ELF-1 (cell line): ENCODE measurements at regions not wholly inside any gene's neighbourhood (a gene's known extent, or its start where the extent isn't known, plus 50 kb on each side); places are given as distances from the start of the nearest gene placed in this dataset.
A peak's percentile ranks its signal among the peaks of the same experiment; 100 is the strongest.
"Not testable (repeated sequence)": the region's sequence is repeated elsewhere in the genome, so short reads cannot be mapped to it uniquely, and the experiment has no call there.

Source experiments
- DNase-seq: peaks from one replicate; pipeline ENCODE4 v3.0.0-alpha.2; 2016; ENCODE audit warnings: low read depth, low spot score

DNA sequence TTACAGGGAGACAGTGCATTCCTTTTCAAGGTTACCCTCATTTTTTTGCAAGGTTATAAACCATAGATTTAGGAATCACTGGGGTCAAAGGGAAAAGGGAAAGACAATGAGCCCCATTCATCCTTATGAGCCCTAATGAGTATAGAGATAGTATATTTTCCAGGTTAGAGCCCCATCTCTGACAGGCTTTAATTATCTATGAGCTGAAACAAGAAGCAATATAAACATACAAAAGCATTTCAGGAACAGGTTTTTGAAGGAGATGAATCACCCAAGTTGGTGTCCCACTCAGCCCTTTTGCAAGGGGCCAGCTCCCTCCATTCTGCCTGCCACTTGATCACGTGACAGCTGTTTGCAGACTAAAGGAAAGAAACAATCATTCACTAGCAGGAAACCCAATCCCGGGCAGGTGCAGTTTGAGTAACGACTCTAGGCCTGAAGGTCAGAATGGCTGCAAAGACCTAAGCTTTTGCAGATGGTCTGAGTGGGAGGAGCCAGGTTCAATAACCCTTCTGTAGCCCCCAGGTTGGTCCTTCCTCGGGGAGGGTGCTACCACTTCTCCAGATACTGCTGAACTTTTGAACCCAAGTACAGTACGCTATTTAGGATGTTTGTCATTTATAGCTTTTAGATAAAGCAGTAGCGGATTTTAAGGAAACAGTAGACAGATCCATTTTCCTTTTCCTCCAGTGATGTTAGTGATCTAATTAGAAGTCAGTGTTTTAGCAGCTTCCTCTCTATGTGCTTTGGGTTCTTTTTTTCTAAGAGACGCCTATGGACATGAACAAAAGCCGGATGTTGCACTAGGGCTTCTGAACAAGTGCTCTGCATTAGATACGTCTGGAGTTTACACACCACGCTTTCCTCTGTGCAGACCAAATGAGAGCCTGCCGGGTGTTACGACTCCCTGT, 253.2 kb downstream of the SOX4 start:
- DNase-seq: peak; percentile 30

DNA sequence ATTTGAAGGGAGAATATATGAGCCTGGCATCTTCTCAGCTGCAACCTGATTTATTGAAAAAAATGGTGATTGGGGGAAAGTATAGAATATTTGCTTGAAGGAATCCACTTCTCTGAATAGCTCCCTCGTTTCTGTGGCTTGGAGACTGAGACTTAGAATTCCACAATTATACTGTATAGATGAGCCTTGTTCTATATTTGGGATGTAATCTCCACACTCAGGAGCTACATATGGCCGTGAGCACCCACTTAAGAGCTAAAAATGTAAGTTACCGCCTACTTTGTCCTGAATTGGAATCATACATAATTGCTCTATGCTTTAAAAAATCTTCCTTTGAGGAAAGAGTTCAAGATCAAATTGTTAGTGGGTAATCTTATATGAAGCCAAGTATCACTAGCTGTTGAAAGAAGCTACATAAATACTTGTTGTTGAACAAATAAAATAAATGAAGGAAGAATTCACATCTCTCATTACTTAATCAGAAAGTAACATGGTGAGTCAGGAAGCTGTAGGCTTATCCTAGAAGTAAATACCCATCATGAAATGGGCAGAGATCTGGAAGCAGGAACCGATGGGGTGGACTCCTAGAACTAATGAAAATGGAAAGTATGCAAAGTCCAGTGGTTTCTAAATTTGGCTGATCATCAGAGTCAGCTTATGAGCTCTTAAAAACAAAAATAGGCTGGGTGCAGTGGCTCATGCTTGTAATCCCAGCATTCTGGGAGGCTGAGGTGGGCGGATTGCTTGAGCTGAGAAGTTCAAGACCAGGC, 254.3 kb downstream of the SOX4 start:
- DNase-seq: no peak

DNA sequence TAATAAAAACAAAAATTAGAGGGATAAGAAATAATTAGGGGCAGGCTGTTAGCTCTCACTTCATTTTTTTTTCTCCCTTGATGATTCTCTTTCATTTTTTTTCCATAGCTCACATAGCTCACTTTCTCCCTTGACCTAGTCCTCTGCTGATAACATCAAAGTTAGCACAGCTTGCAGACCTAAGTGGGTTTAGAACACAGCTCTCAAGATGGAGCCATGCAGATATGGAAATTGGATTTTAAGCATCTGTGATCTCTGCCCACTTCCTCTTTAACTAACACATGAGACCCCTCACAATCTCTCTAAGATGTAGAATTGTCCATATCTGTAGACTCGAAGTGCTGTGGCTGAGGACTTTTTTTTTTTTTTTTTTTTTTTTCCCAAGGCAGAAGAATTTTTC, 257.1 kb downstream of the SOX4 start:
- no peak for DNase-seq

DNA sequence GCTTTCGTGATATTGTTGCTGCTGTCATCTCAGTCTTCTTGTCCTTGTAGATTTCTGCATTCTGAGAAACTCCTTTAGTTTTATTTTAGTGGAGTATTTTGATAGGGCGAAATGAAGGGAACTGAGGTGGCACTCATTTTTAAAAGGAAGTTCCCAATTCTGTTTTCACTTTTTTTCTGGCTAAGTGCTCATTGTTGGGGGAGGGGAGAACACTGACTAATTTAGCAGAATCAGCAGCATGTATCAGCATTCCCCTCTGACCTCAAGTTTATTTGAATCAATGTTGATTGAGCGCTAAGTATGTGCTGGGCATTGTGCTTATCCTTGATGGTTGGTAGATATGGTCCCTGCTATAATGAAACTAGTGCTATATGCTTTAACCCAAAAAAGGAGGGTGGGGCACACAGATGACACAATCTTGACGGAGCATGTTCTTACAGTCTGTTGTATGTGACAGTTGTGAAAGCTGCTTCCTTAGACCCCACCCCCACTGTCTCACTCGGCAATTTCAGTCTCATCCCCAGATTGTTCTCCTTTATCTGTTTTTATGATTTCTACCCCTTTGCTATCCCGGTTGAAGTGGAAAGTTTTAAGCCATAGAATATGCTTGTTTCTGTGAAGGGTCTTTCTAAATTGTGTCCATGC, 262.4 kb downstream of the SOX4 start:
- DNase-seq: no peak

DNA sequence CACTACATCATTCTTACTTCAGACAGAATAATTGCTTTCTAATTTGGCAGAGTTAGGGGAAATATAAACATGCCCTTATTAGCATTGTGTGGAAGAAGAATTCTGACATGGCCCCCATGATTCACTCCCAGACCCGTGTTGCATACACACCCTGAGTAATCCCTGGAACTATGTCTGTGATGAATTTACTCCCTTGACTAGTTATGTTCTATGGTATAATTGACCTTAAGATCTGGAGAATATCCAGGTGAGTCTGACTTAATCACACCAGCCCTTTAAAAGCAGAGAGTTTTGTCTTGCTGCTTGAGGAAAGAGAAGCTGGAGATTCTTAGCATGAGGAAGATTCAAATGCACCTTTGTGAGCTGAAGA, 262.9 kb downstream of the SOX4 start:
- DNase-seq: no peak

DNA sequence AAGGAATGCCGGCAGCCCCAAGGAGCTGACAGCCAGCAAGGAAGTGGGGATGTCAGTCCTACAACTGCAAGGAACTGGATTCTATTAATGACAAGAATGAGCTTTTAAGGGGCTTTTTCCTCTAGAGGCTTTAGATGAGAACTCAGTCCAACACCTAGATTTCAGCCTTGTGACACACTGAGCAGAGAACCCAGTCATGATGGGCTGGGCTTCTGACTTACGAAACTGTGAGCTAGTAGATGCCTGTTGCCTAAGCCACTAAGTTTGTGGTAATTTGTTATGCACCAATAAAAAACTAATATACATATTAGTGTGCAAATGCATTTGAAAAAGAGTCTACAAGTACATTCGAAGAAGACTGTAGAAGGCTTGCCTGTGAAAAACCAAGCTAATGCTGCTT, 263.3 kb downstream of the SOX4 start:
- DNase-seq: no peak

DNA sequence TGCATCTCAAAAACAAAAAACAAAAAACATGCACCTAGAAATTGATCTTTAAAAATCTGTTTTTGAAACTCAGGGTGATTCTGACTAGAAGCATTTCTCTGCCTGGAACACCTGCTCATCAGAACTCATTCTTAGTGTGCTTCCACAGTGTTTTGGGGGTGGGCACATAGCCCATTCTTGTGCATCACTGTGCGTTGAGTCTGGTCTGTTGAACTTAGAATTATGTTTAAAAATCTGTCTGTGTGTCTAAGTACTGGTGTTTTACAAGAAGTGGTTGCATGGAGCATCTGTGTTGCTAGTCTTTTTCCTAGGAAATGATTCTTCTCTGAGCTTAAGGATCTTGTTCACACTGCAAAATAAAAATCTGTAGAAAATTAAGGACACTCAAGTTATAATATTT, 264.5 kb downstream of the SOX4 start:
- DNase-seq: no peak

DNA sequence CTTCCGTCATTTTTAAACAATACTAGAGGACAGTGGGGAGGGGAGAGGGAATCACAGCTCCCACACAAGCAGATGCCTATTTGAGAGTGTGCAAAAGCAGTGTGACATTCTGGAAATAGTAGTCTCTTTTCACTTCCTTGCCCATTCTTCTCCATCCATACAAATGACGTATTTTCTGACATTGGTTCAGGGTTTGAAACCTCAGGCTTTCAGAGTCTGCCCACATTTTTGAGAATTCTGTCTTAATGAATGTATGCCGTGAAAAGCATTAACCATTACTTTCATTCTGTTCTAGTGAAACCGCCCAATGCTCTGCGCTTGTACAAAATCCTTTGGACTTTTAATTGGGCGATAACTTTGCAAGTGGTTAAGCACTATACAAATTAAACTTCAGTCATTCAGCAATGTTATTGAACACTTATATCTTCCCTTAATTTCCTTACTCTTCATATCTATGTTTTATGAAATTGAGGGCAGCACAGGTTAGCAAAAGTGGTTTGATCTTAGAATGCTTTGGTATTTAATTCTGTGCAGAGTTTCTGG, 265.7 kb downstream of the SOX4 start:
- DNase-seq: no peak

DNA sequence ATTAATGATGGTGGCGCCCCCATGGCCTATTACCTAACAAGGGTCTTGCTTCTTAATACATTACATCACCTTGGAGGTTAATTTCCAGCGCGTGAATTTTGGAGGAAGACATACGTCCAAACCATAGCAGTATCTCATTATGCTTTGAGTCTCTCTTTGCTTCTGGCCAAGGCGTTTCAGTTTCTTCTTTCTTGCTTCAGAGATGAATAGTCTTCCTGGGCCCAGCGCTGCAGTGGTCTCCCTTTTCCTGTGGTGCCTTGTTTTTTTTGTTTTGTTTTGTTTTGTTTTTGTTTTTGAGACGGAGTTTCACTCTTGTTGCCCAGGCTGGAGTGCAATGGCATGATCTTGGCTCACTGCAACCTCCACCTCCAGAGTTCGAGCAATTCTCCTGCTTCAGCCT, 268.4 kb downstream of the SOX4 start:
- DNase-seq: no peak

DNA sequence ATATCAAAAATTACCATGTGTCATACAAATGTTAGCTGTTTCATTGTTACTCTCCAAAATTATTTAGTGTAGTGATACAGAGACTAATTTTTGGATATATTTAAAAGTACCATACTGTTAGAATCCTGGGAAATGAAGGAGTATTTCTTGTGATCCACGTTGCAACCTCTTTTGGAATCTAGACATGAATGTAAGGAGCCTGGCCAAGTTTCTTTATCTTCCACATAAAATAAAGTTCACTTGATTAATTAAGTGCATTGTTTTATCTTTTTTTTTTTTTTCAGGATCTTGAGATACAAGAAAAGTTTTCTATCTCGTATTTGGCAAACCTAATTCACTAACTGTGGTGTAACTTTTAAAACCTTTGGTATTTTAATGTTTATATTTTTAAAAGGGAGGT, 270.7 kb downstream of the SOX4 start:
- DNase-seq: no peak

DNA sequence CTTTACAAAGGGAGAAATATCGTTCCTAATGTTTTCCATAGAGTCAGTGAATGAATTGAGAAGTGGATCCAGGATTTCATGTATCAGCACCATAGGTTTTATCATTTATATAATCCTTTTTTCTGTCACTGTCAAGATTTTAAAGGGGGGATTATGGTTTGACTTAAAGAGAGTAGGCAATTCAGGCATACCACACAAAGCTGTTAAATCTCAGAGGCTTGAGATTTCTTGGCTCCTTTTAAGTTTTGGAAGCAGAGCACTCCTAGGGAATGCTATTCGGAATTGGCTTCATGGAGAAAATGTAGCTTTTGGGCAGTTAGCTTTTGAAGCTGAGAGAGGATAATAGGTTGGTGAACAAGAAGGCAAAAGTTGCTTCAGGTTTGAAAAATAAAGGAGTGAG, 274.7 kb downstream of the SOX4 start:
- no peak for DNase-seq

DNA sequence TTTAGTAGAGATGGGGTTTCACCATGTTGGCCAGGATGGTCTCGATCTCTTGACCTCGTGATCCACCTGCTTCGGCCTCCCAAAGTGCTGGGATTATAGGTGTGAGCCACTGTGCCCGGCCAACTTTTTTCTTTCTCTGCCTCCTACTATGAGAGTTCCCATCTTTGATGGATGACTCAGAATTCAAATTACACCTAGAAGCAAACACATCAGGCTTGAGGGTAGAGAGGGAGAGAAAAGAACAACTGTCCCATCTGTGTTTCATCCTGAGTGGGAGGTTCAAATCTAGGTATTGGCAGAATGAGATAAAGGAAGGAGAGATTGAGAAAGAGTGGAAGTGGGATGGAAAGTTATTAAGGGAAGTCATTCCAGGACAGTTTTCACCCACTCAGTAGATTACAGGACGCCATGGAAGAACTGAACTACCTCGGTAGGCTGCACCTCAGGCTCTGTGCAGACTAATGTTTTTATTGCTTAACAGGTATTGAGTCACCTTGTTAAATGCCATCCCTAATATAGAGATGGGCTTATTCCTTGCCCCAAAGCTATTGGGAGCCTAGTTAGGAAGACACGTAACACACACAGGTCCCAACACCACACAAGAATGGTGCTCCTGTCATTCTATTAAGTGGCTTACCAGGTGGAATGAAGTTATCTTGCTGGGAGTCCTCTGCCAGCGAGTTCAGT, 275.7 kb downstream of the SOX4 start:
- DNase-seq: no peak

DNA sequence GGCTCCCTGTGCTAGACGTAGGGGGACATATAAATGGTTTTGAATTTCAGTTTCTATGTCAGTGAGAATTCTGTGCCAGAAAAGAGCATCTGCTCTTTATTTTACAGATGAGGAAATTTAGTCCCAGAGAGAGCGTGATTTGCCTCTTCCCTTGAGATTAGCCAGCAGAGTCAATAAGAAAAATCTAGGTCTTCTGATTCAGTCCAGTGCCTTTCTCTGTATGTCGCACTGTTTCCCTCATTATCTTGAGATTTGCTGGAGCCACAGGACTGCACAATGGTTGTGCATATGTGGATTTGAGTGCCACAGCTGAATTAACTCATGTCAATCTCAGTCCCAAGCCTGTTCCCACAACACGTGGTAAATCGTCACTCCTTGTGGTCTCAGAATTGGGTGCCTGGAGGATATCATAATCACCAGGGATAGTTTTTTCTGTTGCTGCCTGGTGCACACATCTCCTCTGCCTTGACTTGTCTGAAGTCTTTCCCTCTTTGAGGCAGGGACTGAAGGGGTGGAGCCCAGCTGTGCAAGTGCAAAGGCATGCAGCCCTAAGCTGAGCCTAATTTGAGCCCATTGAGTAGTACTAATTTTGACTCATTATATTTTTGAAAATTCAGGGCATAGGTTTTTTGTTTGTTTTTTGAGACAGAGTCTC, 276.7 kb downstream of the SOX4 start:
- no peak for DNase-seq

DNA sequence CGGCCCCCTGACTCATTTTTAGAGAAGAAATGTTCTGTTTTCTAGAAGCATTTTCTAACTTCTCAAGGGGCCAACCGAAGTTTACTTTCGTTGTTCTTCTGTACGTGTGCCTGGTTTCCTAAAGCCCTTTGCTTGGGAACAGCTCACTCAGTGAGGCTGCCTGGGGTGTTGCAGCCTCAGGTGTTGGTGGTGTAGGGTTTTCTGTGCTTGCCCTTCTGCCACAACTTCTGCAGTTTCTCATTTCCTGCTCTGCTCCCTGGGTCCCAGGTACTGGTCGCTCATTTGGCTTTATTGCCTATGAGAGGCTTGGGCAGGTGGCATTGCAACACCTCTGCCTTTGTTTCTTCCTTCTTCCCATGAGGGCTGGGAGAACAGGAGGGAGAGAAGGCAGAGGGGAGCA, 278.3 kb downstream of the SOX4 start:
- peak; percentile 45 for DNase-seq

DNA sequence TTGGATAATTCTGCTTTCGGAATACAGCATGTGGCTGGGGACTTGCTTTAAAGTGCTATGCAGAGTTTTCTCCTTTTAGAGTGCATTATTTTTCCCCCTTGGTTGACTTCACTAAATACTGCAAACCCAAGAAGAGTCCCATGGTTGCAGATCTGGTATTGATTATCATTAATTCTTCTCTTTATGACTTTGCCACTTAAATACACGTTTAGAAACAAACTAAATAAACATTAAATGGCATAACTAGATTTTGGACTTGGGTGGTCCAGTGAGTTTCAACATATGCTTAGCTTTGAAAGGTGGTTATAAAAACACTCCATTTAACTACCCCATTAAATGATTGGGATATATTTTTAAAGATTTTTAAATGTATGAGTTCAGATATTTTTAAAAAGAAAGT, 279.2 kb downstream of the SOX4 start:
- no peak for DNase-seq

DNA sequence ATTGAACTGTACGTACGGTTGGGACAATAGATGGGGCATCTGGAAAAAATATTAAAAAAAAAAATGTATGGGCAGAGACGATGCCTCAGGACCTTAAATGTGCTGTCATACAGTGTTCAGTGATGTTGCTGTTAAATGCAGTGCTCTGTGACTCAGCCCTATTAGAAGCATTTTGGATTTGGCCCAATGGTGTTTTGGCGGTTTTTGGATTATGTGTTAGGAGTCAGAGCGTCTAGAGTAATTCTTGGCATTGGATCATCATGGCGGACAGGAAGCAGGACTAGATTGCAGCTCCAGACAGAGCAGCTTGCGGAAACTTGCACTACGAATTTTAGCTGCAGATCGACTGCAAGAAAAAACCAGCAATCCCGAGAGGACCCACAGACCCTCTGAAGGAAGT, 280.0 kb downstream of the SOX4 start:
- DNase-seq: no peak

DNA sequence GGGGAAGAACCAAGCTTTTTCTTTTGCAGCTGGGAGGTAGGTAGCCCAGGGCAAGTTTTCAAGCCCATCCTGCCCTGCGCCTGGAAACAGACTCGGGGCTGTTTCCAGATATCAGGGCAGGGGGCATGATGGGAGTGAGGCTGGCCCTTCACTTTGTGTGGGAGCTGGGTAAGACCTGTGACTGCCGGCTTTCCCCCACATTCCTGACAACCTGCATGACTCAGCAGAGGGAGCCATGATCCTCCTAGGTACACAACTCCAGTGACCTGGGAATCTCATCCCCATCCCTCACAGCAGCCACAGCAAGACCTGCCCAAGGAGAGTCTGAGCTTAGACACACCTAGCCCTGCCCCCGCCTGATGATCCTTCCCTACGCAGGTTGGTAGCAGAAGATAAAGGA, 280.8 kb downstream of the SOX4 start:
- DNase-seq: peak; percentile 23

DNA sequence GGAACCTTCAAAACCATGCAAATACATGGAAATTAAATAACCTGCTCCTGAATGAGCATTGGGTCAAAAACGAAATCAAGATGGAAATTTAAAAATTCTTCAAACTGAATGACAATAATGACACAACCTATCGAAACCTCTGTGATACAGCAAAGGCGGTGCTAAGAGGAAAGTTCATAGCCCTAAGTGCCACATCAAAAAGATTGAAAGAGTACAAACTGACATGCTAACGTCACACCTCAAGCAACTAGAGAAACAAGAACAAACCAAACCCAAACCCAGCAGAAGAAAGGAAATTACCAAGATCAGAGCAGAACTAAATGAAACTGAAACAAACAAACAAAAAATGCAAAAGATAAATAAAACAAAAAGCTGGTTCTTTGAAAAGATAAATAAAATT, 283.5 kb downstream of the SOX4 start:
- not testable (repeated sequence) for DNase-seq

DNA sequence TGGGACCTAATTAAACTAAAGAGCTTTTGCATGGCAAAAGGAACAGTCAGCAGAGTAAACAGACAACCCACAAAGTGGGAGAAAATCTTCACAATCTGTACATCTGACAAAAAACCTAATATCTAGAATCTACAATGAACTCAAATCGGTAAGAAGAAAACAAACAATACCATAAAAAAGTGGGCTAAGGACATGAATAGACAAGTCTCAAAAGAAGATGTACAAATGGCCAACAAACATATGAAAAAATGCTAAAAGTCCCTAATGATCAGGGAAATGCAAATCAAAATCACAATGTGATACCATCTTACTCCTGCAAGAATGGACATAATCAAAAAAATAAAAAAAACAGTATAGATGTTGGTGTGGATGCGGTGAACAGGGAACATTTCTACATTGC, 286.7 kb downstream of the SOX4 start:
- not testable (repeated sequence) for DNase-seq

DNA sequence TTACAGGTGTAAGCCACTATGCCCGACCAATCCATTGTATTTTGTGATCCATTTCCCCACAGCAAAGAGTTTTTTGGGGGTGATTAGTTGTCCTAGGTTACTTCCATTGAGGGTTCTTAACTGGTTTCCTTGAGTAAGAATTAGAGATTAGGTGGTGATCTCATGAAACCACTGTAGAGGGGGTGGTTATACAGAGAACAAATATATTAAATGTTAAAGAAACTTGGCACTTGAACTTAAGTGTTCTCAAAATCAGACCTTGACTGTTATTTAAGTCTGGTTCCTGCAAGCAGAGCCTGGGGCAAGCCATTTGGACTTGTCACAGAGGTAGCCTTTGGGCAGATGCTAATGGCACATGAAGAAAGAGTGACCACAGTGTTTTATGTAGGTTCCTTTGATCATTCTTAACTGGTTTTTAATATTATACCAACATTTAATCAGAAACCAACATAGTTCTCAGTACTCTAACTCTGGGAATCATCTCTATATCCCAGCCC, 288.5 kb downstream of the SOX4 start:
- DNase-seq: no peak
